Activated CD8-positive, alpha-beta memory T cell treated with anti-CD3 and anti-CD28 coated beads, Interleukin-2, amount 50 U/mL, for 4 hours (primary cell): ENCODE measurements at regions not wholly inside any gene's neighbourhood (a gene's known extent, or its start where the extent isn't known, plus 50 kb on each side); places are given as distances from the start of the nearest gene placed in this dataset.
"Not testable (repeated sequence)": the region's sequence is repeated elsewhere in the genome, so short reads cannot be mapped to it uniquely, and the experiment has no call there.

ENCODE experiments used
- DNase-seq: peaks from one replicate; pipeline ENCODE4 v3.0.0-alpha.2; 2020

DNA sequence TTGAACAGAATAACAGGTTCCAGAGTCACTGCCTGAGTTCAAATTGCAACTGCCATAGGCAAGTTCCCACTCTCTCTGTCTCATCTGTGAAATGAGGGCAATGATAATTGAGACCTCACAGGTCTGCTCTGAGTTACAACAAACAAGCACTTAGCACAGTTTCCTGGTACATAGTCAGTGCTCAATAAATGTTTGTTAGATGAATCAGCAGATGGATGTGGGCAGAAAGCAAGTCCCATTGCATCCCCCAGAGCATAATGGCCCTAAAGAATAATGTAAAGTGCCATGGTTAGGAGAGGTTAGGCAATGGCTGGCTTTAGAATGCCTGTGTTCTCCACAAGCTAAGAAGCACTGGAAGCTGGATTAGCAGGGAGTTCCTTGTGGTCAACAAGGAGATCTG lies 136.5 kb upstream of the LARP1 start:
- DNase-seq, result no peak

DNA sequence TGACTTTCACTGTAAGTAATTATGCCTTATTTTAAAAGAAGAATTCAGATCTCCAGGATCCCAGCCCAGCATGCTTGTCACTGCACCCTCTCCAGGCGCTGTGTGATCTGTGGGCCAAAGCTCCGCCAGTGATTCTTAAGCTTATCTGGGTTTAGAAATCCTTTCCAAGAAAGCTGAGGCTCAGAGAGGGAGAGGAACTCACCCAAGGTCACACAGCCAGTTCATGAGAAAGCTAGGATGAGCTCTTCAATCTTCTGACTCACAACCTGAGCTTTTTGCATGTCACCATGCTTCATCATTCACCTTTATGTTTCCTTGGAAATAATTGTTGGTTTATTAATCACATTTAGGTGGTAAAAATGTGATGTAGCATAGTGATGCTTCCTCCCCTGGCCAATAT lies 136.6 kb upstream of the HAND1 start:
- DNase-seq, result no peak

DNA sequence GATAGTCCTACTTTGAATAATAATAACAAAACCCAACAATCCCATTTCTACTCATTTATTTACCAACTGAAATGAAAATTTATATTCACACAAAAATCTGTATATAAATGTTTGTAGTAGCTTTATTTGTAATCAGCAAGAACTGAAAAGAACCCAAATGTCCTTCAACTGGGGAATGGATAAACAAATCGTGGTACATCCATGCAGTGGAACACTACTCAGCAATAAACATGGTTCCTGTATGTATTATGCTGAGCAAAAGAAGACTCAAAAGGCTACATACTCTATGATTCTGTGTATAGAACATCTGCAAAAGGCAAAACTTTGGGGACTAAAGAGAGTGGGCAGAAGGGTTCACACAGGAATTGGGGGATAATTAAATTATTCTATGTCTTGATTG lies 136.1 kb upstream of the HAND1 start:
- DNase-seq, result no peak

DNA sequence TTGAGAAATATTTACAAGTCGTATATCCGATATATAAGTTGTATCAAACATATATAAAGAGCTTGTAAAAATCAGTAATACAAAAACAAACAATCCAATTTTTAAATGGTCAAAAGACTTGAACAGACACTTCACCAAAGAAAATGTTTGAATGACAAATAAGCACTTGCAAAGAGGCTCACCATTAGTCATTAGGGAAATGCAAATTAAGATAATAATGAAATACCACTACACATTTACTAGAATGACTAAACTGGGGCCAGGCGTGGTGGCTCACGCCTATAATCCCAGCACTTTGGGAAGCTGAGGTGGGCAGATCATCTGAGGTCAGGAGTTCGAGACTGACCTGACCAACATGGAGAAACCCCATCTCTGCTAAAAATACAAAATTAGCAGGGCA lies 134.6 kb upstream of the HAND1 start:
- no peak for DNase-seq

DNA sequence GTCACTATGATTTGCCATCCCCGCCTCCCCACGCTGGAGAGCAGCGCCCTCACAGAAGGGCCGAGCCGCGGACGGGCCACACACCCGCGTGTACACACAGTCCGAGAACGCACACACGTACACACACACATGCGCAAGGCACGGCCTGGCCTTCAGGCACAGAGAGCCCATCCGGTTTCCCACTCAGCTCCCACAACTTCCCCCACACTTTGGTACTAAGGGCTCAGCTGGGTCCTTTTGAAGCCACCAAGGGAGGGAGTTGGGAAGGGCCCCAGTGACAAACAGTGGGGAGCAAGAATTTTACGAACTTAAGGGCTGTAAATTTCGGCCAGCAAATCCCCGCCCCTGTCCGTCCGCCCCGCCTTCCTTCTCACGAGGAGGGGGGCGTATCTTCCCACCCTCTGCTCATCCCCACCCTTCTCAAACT lies 133.3 kb upstream of the HAND1 start:
- DNase-seq, result no peak

DNA sequence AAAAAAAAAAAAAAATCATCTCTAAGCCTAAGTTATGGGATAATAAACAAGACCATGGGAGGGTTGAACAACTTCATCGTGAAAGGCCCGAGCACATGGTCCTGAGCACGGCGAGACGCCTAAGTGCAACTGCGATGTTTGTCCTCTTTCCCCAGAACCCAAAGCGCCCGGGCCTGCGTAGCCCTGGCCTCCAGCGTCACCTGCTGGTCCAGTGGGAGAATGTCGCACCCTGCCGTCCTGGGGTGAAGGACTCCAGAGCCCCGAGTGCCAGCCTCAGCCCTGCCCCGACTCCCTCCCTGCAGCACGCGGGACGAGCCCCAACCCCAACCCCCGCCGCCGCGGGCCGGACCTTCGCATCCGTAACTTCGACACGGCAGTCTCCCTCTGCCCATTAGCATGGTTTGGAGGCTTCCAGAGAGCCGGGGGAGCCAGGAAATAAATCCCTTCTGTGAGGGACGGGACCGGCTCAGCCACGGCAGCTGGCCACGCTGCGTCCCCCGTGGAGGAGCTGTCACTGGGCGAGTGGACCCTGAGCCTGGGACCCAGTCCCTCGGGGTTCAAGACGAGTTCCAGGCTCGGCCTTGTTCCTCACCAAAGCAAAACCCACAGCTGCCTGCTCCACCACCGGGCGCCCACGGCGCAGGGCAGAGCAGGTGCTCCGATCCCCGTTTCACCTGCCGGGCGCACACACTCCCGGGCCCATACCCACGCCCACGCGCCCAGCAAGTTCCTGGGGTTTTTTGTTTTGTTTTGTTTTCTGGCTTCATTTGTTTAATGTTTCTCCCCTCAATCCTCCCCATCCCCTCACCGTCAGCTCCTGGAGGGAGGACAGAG lies 132.5 kb upstream of the HAND1 start:
- DNase-seq, result peak; percentile 39

DNA sequence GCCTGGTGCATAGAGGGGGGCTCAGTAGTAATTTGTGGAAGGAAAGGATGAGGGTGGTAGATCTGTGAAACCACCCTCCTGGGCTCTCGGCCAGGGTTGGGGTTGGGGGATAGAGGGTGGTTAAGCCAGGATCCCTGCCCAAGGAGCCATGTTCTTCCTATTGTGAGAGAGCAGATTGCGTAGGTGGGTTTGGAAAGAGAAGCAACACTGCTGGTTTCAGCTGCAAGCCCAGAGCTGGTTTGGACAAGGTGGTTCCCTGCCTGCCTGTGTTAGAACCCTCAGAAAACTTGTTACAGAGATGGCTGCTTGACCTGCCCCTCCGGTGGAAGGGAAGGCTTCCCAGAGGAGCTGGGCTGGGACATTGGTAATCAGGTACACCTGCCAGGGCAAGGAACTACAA lies 131.2 kb upstream of the HAND1 start:
- DNase-seq, result no peak

DNA sequence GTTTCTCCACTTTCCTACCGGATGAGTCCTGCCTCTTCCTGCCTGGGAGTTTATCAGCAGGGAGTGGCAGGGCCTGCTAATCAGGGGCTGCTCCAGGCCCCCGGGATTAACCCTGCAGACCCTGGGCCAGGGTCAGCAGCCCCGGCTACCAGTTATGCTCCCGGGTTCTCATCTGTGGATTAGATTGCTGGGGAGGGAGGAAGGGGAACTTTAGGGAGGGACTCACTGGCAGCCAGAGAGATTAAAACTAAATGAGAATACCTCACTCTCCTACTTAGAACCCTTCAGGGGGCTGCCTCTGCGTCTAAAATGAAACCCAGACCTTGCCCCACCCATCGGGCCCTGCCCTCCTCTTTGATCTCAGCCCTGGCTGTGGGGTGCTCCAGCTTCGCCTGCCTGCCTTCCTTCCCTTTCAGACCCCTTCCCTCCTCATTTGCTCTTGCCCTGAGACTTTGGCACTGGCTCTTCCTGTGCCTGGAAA lies 130.5 kb upstream of the HAND1 start:
- DNase-seq, result no peak

DNA sequence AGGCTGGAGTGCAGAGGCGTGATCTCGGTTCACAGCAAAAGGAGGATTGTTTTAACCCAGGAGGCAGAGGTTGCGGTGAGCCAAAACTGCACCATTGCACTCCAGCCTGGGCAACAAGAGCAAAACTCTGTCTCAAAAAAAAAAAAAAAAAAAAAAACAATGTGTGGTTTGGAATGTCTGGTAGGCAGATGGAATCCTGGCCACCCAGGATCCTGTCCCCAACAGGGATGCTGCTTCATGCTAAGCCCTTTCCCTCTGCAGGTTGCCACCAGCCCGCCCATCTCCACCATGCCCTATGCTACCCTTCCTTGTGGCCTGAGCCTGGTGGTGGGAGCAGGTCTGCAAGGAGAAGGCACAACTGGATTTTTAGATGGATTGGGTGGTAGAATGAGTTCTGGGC lies 129.7 kb upstream of the HAND1 start:
- DNase-seq, result no peak

DNA sequence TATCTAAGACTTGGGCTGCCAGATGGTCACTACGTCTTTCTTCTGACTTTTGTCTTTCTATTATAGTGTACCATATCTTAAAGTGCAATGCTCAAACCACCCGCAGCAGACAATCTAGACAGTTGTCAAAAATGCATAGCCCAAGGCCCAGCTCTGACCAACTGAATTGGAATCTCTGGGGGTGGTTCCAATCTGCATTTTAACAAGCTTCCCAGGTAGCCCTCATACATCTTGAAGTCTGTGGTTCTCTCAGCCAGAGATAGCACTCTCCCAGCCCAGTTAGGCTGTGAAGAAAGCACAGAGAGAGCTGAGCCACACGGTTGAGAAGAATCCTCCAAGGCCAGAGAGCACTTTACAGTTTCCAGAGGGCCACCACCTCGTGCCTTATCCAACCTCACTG lies 128.2 kb upstream of the HAND1 start:
- no peak for DNase-seq

DNA sequence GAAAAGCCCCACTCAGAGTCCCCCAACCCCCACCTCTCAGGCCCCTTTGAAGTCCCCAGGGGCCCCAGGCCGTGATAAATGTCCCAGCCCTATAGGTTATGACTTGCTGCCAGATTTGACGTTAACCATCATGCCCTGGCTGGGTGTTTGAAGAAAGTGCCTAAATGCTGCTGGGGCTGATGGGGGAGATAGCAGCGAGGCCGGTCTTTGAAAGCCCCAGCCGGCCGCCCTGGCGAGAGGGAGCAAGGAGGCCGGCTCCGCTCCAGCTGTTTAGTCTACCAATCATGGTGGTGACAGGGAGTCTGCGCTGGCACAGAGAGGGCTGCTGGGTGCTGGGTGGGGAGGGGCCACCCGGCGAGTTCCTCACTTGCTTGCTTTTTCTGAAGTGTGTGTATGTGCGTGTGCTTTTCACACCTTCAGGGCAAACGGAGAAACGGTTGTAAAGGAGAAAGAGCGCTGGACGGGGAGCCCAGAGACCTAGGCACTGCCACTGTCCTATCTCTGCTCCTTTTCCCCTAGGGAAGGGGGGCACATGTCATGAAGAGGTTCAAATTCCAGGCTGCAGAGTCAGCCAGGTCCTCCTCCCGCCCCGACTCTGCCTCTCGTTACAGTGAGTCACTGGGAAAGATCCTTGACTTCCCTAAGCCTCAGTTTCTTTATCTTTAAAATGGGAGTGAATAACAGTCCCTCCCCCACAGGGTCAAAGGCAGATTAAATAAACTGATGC lies 126.1 kb upstream of the HAND1 start:
- no peak for DNase-seq

DNA sequence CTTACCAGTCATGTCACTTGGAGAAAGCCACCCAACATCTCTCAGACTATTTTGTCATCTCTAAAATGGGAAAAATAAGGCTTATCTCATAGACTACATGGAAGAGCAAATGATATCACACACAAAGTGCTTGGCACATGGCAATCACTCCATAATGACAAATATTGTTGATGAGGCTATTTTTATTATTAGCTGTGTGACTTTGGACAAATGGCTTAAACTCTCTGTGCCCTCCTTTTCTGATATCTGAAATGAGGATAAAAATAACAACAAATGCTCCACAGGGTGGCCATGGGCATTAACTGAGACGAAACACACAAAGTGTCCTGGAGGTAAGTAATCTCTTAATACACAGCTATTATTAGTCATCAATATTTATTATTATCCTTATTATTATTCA lies 125.5 kb upstream of the HAND1 start:
- DNase-seq, result no peak

DNA sequence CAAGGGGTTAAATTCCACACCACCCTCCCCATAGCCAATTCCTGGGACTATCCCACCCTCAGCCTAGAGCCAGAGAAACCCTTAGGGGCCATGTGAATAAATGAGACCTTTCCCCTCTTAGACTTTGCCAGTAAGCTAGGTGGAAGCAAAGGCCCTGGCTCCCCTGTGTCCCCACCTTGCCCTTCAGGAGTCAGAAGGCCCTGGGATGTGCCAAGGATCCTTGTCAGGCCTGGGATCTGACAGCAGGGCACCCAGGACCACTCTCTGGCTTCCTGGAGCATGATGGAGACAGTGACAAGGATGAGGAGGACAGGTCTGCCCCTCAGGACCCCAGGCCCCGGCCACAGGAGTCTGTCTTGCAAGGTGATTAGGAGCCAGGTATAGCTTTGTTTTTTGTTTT lies 125.0 kb upstream of the HAND1 start:
- DNase-seq, result no peak

DNA sequence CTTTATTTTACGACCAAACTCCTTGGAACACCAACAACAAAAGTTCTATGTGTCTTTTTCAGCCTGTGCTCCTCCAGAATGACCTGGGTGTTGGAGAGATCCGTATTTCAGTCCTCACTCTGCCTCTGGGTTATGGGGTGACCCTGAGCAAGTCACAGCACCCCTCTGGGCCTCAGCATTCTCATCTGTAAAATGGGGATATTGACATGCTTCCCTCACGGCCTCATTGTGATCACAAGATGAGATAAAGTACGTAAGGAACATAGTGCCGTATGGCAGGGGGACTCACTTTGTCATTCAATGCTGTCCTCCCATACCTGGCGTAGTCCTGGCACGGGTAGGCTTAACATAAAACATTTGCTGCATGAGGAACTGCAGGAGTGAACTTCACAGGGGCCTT lies 123.0 kb upstream of the HAND1 start:
- DNase-seq, result no peak

DNA sequence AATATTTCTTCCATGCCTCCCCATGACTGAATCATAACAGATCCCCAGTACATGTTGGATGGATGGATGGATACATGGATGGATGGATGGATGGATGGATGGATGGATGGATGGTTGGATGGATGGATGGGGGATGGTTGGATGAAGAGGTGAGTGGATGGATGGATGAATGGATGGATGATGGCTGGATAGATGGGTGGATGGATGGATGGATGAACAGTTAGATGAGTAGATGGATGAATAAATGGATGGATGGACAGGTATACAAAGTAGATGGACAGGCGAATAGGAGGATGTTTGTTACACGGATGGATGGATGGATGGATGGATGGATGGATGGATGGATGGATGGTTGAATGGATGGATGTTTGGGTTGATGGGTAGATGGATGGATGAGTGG lies 120.0 kb upstream of the HAND1 start:
- no peak for DNase-seq

DNA sequence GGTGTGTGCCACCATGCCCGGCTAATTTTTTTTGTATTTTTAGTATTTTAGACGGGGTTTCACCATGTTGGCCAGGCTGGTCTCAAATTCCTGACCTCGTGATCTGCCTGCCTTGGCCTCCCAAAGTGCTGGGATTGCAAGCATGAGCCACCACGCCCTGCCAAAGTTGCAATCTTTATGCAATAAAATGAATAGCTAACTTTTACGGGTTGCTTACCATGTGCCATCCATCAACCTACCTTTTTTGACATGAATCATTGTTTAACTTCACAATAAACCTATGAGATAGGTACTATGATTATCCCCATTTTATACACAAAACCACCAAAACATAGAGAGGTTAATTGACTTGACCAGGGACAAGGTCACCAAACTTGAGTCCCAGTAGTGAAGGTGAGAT lies 118.8 kb upstream of the HAND1 start:
- DNase-seq, result not testable (repeated sequence)

DNA sequence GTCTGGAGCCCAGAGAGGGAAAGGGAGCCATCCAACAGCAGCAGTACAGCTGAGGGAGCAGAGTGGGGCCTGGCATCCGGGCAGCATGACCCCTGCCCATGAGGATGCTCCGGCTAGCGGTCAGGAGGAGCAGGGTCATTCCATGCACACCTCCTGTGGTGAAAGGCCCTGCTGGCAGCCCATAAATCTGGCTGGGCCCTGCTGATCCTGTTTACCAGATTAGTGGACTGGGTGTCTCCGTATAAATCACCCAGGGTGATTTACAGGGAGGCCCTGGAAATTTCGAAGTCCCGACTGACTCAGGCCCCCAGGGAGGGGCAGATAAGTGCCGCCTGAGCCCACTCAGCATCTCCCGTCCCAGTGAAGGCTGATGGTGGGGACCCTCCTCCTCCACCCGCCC lies 117.6 kb upstream of the HAND1 start:
- DNase-seq, result no peak

DNA sequence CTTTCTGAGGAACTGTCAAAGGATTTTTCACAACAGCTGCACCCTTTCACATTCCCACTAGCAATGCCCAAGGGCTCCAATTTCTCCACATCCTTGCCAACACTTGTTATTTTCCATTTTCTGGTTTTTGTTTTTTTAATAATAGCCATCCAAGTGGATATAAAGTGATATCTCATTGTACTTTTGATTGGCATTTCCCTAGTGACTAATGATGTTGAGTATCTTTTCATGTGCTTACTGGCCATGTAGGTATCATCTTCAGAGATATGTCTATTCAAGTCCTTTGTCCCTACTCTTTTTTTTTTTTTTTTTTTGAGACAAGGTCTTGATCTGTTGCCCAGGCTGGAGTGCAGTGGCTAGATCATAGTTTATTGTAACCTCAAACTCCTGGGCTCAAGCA lies 115.8 kb upstream of the HAND1 start:
- no peak for DNase-seq

DNA sequence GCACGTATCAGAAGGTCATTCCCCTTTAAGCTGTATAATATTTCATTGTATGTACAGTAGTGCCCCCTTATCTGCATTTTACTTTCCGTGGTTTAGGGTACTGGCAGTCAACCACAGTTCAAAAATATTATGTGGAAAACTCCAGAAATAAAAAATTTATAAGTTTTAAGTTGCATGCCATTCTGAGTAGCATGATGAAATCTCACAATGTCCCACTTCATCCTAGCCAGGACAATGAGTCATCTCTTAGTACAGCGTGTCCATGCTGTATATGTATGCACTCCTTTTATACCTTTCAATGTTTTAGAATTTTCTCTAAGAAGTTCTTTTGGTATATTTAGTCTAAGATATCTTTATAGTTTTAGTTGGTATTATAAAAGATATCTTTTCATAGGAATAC lies 115.0 kb upstream of the HAND1 start:
- DNase-seq, result no peak

DNA sequence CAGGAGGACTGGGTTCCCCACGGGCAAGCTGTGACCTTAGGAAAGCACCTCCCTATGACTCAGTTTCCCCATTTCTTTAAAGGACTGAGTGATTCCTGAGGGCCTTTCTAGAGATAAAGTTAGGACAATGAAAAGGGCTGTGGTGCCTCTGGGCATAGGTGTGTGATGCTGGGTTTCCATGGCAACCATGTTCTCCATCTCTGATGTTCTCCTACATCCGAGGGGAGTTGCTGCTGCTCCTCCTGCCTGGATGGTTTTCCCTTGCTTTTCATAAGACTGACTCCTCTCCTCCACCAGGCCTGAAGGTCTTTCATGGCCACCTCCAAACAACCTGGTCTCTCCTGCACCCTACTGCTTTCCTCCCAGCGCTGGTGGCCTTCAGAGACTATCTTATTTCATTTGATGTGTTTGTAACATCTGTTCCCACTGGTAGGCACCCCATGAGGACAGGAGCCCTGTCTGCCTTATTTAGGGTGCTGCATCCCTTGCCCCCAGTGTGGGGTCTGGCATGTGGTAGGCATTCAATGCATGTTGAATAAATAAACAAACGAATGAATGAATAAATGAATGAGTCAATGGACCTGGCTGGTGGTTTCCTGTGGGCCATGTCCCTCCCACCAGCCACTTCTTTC lies 112.2 kb upstream of the HAND1 start:
- no peak for DNase-seq

DNA sequence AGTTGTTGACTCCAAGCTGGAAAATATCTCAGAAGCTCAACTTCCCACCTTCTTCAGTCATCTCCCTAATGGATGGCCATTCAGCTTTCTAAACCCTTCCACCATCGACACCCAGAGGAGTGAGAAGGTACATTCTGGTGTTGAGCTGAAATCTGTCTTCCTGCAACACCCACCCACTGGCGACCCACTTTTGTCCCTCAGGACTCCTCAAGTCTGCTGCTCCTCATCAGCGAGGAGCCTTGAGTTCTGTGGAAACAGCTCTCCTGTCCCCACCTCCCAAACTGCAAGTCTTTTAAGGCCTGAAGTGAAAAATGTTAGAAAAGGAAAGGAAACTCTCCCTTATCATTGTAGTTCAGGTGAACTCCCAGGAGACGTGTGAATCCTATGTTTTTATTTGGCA lies 111.5 kb upstream of the HAND1 start:
- DNase-seq, result no peak

DNA sequence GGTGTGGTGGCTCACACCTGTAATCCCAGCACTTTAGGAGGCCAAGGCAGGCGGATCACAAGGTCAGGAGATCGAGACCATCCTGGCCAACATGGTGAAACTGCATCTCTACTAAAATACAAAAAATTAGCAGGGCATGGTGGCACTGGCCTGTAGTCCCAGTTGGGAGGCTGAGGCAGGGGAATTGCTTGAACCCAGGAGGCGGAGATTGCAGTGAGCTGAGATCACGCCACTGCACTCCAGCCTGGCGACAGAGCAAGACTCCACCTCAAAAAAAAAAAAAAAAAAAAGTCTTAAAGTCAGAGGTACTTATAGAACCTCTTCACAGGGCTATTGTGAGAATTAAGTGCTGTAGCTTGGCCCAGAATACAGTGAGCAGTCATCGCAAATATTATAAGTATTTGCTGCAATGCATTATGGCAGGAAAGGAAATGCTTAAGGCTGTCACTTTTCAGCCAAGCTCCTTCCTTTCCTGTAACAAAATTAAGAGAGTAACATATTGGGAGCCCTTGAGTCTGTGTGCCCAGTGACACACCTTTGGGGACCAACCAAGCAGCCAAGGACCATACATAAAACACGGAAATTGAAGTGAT lies 110.9 kb upstream of the HAND1 start:
- not testable (repeated sequence) for DNase-seq

DNA sequence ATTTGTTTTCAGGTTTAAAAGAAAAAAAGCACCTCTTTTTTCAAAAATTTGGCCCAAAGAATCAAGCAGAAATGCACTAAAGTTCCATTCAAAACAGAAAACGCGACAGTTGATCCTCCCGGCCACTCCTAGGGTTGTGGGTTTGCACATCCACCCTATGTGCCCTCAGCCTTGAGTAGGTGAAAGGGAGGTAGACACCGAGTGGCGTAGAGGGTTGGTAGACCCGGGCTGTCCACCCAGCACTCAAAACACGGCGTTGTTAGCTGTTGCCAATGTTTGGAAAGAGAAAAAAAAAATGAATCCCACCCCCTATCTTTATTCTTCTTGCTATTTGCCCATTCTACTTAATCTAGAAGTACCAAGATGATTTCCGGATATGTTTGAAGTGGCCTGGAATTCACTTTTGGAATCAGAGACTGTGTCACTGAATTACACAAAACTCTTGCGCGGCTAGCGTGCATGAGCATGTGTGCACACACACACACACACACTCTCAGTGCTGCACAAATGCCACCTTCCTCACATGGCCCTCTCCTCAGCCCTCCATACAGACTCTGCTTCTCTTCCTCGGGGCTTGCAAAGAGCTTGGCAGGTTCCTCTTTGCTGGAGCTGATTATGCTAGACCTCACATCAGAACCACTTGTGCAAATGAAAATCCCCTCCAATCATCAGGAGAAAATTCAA lies 110.2 kb upstream of the HAND1 start:
- DNase-seq, result no peak
